Skeletal muscle satellite cell (primary cell): ENCODE measurements at regions not wholly inside any gene's neighbourhood (a gene's known extent, or its start where the extent isn't known, plus 50 kb on each side); places are given as distances from the start of the nearest gene placed in this dataset.

Experiments
- H3K27me3 ChIP-seq: 2 replicates; pipeline ENCODE4 v1.7.0; 2013; ENCODE audit warnings: low read length; ENCODE audit not compliant: control insufficient read depth, insufficient read depth
- H3K36me3 ChIP-seq: 2 replicates; pipeline ENCODE4 v1.7.0; 2013; ENCODE audit warnings: mild to moderate bottlenecking, control low read depth, low read length; ENCODE audit not compliant: insufficient read depth
- H3K4me1 ChIP-seq: 2 replicates; pipeline ENCODE4 v1.7.0; 2013; ENCODE audit warnings: low read length; ENCODE audit not compliant: control insufficient read depth, insufficient read depth
- H3K4me2 ChIP-seq: 2 replicates; pipeline ENCODE4 v1.7.0; 2013; ENCODE audit warnings: mild to moderate bottlenecking, low read length
- H3K4me3 ChIP-seq: 2 replicates; pipeline ENCODE4 v1.7.0; 2013; ENCODE audit warnings: low read length
- H3K9ac ChIP-seq: 2 replicates; pipeline ENCODE4 v1.7.0; 2013; ENCODE audit warnings: mild to moderate bottlenecking, low read depth, low read length, moderate library complexity
- H3K9me3 ChIP-seq: replicated peaks from 2 replicates; pipeline ENCODE4 v1.7.0; 2013; ENCODE audit warnings: mild to moderate bottlenecking, control low read depth, low read length

GRCh38 chr6:6883011-6883410, 224.8 kb upstream of the RREB1 start:
- Histone ChIP-seq H3K36me3 (no peaks in the 10 kb centered on the region), H3K9me3 (no peaks in the 10 kb centered on the region), H3K9ac (no peak overlapping the region), H3K4me3 (no peak overlapping the region), H3K4me1 (peaks cover 11% of the 10 kb centered on the region), H3K4me2 (no peak overlapping the region), H3K27me3 (no peaks in the 10 kb centered on the region)

- Histone ChIP-seq H3K36me3 (no peaks in the 10 kb centered on the region), H3K4me1 (peaks cover 7% of the 10 kb centered on the region), H3K9me3 (no peaks in the 10 kb centered on the region), H3K27me3 (no peaks in the 10 kb centered on the region), H3K9ac (no peak overlapping the region), H3K4me2 (no peak overlapping the region), H3K4me3 (no peak overlapping the region)
Measured at GRCh38 chr6:6884193-6884627, 223.6 kb upstream of the RREB1 start.

- H3K4me1 ChIP-seq = no peaks in the 10 kb centered on the region
- no peak overlapping the region for H3K9ac ChIP-seq
- H3K4me3 ChIP-seq = no peak overlapping the region
Measured at GRCh38 chr6:6884916-6885315, 222.8 kb upstream of the RREB1 start.

GRCh38 chr6:6885521-6886170, 222.1 kb upstream of the RREB1 start:
- Histone ChIP-seq H3K9me3 (no peaks in the 10 kb centered on the region), H3K9ac (no peak overlapping the region), H3K4me3 (no peak overlapping the region), H3K4me2 (no peak overlapping the region), H3K27me3 (no peaks in the 10 kb centered on the region), H3K36me3 (no peaks in the 10 kb centered on the region), H3K4me1 (no peaks in the 10 kb centered on the region)

More at GRCh38 chr6:6884916-6885315, 222.8 kb upstream of the RREB1 start:
- no peaks in the 10 kb centered on the region for H3K27me3 ChIP-seq
- no peak overlapping the region for H3K4me2 ChIP-seq
- no peaks in the 10 kb centered on the region for H3K9me3 ChIP-seq
- H3K36me3 ChIP-seq = no peaks in the 10 kb centered on the region

- no peaks in the 10 kb centered on the region for H3K9me3 ChIP-seq
- H3K36me3 ChIP-seq = no peaks in the 10 kb centered on the region
- no peaks in the 10 kb centered on the region for H3K27me3 ChIP-seq
- H3K4me2 ChIP-seq = no peak overlapping the region
- H3K4me1 ChIP-seq = no peaks in the 10 kb centered on the region
- no peak overlapping the region for H3K9ac ChIP-seq
- H3K4me3 ChIP-seq = no peak overlapping the region
Measured at GRCh38 chr6:6886171-6886885, 221.4 kb upstream of the RREB1 start.

- H3K4me3 ChIP-seq = no peak overlapping the region
- no peak overlapping the region for H3K4me2 ChIP-seq
- no peaks in the 10 kb centered on the region for H3K9me3 ChIP-seq
- no peaks in the 10 kb centered on the region for H3K4me1 ChIP-seq
- no peaks in the 10 kb centered on the region for H3K36me3 ChIP-seq
- H3K9ac ChIP-seq = no peak overlapping the region
- H3K27me3 ChIP-seq = no peaks in the 10 kb centered on the region
Measured at GRCh38 chr6:6886886-6887285, 220.9 kb upstream of the RREB1 start.

GRCh38 chr6:6889601-6890000, 218.2 kb upstream of the RREB1 start:
- peaks cover 12% of the 10 kb centered on the region for H3K27me3 ChIP-seq
- no peak overlapping the region for H3K9ac ChIP-seq
- H3K36me3 ChIP-seq = no peaks in the 10 kb centered on the region
- no peak overlapping the region for H3K4me2 ChIP-seq
- H3K9me3 ChIP-seq = no peaks in the 10 kb centered on the region
- peaks cover 16% of the 10 kb centered on the region for H3K4me1 ChIP-seq
- no peak overlapping the region for H3K4me3 ChIP-seq

- H3K4me2 ChIP-seq = peak overlapping the region; percentile 41
- no peaks in the 10 kb centered on the region for H3K9me3 ChIP-seq
- peaks cover 16% of the 10 kb centered on the region for H3K4me1 ChIP-seq
- no peak overlapping the region for H3K9ac ChIP-seq
- no peaks in the 10 kb centered on the region for H3K36me3 ChIP-seq
- peaks cover 12% of the 10 kb centered on the region for H3K27me3 ChIP-seq
- H3K4me3 ChIP-seq = no peak overlapping the region
Measured at GRCh38 chr6:6890400-6890858, 217.3 kb upstream of the RREB1 start.

GRCh38 chr6:6891125-6891721, 216.5 kb upstream of the RREB1 start:
- no peak overlapping the region for H3K9ac ChIP-seq
- H3K4me3 ChIP-seq = no peak overlapping the region
- H3K36me3 ChIP-seq = no peaks in the 10 kb centered on the region
- H3K4me1 ChIP-seq = peaks cover 16% of the 10 kb centered on the region
- peaks cover 12% of the 10 kb centered on the region for H3K27me3 ChIP-seq
- H3K9me3 ChIP-seq = no peaks in the 10 kb centered on the region
- H3K4me2 ChIP-seq = no peak overlapping the region

GRCh38 chr6:6891949-6892461, 215.8 kb upstream of the RREB1 start:
- no peaks in the 10 kb centered on the region for H3K9me3 ChIP-seq
- no peak overlapping the region for H3K4me3 ChIP-seq
- peaks cover 15% of the 10 kb centered on the region for H3K27me3 ChIP-seq
- no peak overlapping the region for H3K4me2 ChIP-seq
- H3K4me1 ChIP-seq = peaks cover 16% of the 10 kb centered on the region
- H3K9ac ChIP-seq = no peak overlapping the region
- no peaks in the 10 kb centered on the region for H3K36me3 ChIP-seq

GRCh38 chr6:6892744-6893583, 214.8 kb upstream of the RREB1 start:
- peaks cover 20% of the 10 kb centered on the region for H3K27me3 ChIP-seq
- H3K9me3 ChIP-seq = no peaks in the 10 kb centered on the region
- H3K4me1 ChIP-seq = peaks cover 16% of the 10 kb centered on the region
- H3K4me2 ChIP-seq = no peak overlapping the region
- no peak overlapping the region for H3K9ac ChIP-seq
- no peak overlapping the region for H3K4me3 ChIP-seq
- no peaks in the 10 kb centered on the region for H3K36me3 ChIP-seq
